GM19455 (cell line): ENCODE measurements at regions not wholly inside any gene's neighbourhood (a gene's known extent, or its start where the extent isn't known, plus 50 kb on each side); places are given as distances from the start of the nearest gene placed in this dataset.

Source experiments
- ATAC-seq: cut with Tn5 transposase; IDR thresholded peaks from one replicate; pipeline ENCODE4 v1.9.1; 2021; ENCODE audit not compliant: unreplicated experiment

- no peak for ATAC-seq
These were observed 202.4 kb upstream of the PDGFD start for GRCh38 chr11:104366321-104366734.

- no peak for ATAC-seq
These were observed 201.7 kb upstream of the PDGFD start for GRCh38 chr11:104365676-104366075.

- ATAC-seq = no peak
These were observed 198.0 kb upstream of the PDGFD start for GRCh38 chr11:104361975-104362374.

GRCh38 chr11:104352036-104352435, 188.1 kb upstream of the PDGFD start:
- ATAC-seq = no peak

- peak; percentile 76 for ATAC-seq
These were observed 179.6 kb upstream of the PDGFD start for GRCh38 chr11:104343578-104343977.

GRCh38 chr11:104340590-104340989, 176.6 kb upstream of the PDGFD start:
- no peak for ATAC-seq

- ATAC-seq = no peak
These were observed 175.5 kb upstream of the PDGFD start for GRCh38 chr11:104339380-104339831.

GRCh38 chr11:104338186-104338585, 174.2 kb upstream of the PDGFD start:
- ATAC-seq = no peak

GRCh38 chr11:104337273-104337672, 173.3 kb upstream of the PDGFD start:
- ATAC-seq = no peak

- peak; percentile 71 for ATAC-seq
These were observed 170.0 kb upstream of the PDGFD start for GRCh38 chr11:104333977-104334376.

- no peak for ATAC-seq
These were observed 168.2 kb upstream of the PDGFD start for GRCh38 chr11:104332110-104332509.

GRCh38 chr11:104329078-104329665, 165.2 kb upstream of the PDGFD start:
- no peak for ATAC-seq

GRCh38 chr11:104328512-104328907, 164.6 kb upstream of the PDGFD start:
- ATAC-seq = no peak

GRCh38 chr11:104327861-104328511, 164.0 kb upstream of the PDGFD start:
- no peak for ATAC-seq

- no peak for ATAC-seq
These were observed 161.1 kb upstream of the PDGFD start for GRCh38 chr11:104325093-104325492.

- no peak for ATAC-seq
These were observed 160.3 kb upstream of the PDGFD start for GRCh38 chr11:104324276-104324675.

GRCh38 chr11:104323841-104324240, 159.9 kb upstream of the PDGFD start:
- no peak for ATAC-seq

- ATAC-seq = no peak
These were observed 158.7 kb upstream of the PDGFD start for GRCh38 chr11:104322696-104323095.

GRCh38 chr11:104320956-104321355, 157.0 kb upstream of the PDGFD start:
- ATAC-seq = no peak

GRCh38 chr11:104320097-104320496, 156.2 kb upstream of the PDGFD start:
- ATAC-seq = no peak

- ATAC-seq = no peak
These were observed 155.4 kb upstream of the PDGFD start for GRCh38 chr11:104319396-104319795.

GRCh38 chr11:104306862-104307474, 143.0 kb upstream of the PDGFD start:
- no peak for ATAC-seq
